ENCODE measurements at regions not wholly inside any gene's neighbourhood (a gene's known extent, or its start where the extent isn't known, plus 50 kb on each side); places are given as distances from the start of the nearest gene placed in this dataset.

- TF ChIP-seq CTCF (IDR thresholded peaks at IDR 0.05; ENCODE audit: low read depth, low read length) (no peak), EZH2phosphoT487 (IDR thresholded peaks at IDR 0.05; ENCODE audit: low read depth) (no peak)
Observed at GRCh38 chr6:66526061-66526460, 819.0 kb upstream of the EYS start.
